Ectodermal cell (in vitro differentiated cells): ENCODE measurements at regions not wholly inside any gene's neighbourhood (a gene's known extent, or its start where the extent isn't known, plus 50 kb on each side); places are given as distances from the start of the nearest gene placed in this dataset.
"Not testable (repeated sequence)": the region's sequence is repeated elsewhere in the genome, so short reads cannot be mapped to it uniquely, and the experiment has no call there.

ENCODE experiments used
- H3K27ac ChIP-seq: 2 replicates; pipeline ENCODE4 v1.7.0; 2013; ENCODE audit warnings: mild to moderate bottlenecking, low read depth, low read length; ENCODE audit not compliant: insufficient read depth, poor library complexity, severe bottlenecking
- H3K27me3 ChIP-seq: 2 replicates; pipeline ENCODE4 v1.7.0; 2013; ENCODE audit warnings: mild to moderate bottlenecking, low read length; ENCODE audit not compliant: insufficient read depth, control insufficient read depth, poor library complexity, severe bottlenecking
- H3K36me3 ChIP-seq: one replicate; pipeline ENCODE4 v1.7.0; 2013; ENCODE audit warnings: low read length; ENCODE audit not compliant: control insufficient read depth, insufficient read depth
- H3K4me1 ChIP-seq: one replicate; pipeline ENCODE4 v1.7.0; 2013; ENCODE audit warnings: low read length; ENCODE audit not compliant: control insufficient read depth, insufficient read depth
- H3K4me3 ChIP-seq: 2 replicates; pipeline ENCODE4 v1.7.0; 2013; ENCODE audit warnings: low read depth, low read length, control low read depth; ENCODE audit not compliant: insufficient read depth
- H3K9me3 ChIP-seq: 2 replicates; pipeline ENCODE4 v1.7.0; 2013; ENCODE audit warnings: mild to moderate bottlenecking, low read length, moderate library complexity; ENCODE audit not compliant: control insufficient read depth
- WGBS, 2 experiments: methylation state at CpG; one replicate each; pipeline ENCODE4 v1.1.7; 2013; ENCODE audit warnings: missing lambda C conversion rate in 2 of 2; 5-methylcytosine and 5-hydroxymethylcytosine counted together

DNA sequence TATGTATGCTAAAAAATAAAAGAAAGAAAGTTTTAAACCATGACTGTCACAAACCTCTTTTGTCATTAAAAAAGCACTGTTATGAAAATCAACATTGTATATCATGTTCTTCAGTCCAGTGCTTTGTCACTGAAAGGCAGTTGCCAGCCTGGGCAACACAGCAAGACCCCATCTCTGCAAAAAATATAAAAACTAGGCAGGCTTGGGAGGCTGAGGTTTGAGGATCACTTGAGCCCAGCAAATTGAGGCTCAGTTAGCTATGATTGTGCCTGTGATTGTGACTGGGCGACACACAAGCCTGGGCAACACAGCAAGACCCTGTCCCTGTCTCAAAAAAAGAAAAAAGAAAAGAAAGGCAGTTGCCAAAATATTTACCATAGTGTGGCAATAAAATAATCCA is 102.7 kb upstream of the NAP1L1 start:
- peaks cover 5% of the 10 kb centered on the region for H3K4me1 ChIP-seq
- H3K27me3 ChIP-seq = no peaks in the 10 kb centered on the region
- H3K36me3 ChIP-seq = no peaks in the 10 kb centered on the region
- 94 to 97% methylated on average over 1 of the region's 1 CpG for WGBS, 2 experiments
- no peak overlapping the region for H3K4me3 ChIP-seq
- H3K27ac ChIP-seq = no peak overlapping the region
- no peaks in the 10 kb centered on the region for H3K9me3 ChIP-seq

DNA sequence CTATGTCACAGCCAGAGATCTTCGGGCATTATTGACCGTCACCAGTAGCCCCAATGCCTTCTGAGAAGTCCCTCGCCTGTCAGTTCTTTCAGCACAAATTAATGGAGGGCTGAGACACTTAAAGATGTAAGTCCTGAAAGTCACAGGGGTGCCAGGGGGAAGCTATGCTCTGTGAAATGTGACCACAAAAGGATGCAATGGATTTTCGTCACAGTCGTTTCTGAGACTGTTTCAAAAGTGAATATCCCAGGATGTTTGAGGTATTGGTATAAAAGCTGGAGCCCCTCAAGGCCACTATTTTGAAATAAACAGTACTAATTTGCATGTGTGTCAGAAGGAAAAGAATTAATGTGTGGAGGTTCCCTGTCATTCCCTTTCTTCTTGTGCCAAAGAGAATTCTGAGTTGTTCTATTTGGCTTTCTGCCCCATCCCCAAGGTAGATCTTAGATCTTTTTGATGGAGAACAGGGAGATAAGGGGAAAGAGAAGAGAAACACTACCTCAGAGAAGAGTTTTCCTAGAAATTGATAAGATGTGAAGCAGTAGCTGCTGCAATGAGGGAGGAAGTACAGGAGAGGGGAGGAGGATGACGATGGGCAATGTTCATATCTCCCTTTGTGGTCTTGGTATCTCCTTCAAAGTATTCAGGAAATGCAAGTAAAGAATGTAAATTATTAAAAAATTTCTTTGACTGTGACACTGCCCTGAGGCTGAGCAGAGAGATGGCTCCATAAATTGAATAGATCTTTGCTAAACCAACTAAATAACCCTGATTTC is 101.8 kb upstream of the NAP1L1 start:
- H3K27ac ChIP-seq = no peak overlapping the region
- no peaks in the 10 kb centered on the region for H3K27me3 ChIP-seq
- no peak overlapping the region for H3K4me3 ChIP-seq
- H3K4me1 ChIP-seq = peaks cover 5% of the 10 kb centered on the region
- no peaks in the 10 kb centered on the region for H3K36me3 ChIP-seq
- 83 to 88% methylated on average over 6 of the region's 6 CpGs for WGBS, 2 experiments
- no peaks in the 10 kb centered on the region for H3K9me3 ChIP-seq

DNA sequence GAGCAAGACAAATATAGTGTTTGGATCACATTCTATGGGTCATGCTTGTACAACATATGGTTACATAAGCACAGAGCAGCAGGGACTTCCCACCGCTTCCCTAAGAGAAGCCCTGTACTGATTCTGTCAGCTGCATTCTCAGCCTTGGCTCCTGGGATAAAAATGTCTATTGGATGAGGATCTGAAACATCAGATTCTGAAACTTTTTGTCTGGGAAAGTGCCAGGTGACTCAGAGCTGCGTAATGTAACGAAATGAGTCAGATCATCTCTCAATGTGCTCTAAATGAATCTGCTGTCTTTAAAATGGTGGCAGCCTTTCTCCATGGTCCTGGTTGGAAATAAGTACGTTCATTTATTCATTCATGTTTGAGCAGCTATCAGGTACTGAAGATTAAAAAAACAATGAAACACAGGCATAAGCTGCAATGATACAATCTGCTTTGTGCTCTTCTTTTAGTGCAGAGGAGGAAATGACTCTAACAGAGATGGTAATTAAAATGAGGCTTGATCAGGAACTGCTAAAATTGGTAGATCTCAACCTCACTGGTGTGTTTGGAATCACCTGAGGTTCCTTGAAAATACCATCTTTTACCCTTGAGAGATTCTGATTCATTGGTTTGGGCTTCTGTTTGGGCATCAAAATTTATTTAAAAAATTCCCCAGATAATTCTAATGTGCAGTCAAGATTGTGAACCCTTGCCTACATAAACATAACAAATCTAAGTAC is 99.1 kb upstream of the NAP1L1 start:
- 94% methylated on average over 4 of the region's 4 CpGs for WGBS, 2 experiments
- no peaks in the 10 kb centered on the region for H3K27me3 ChIP-seq
- H3K4me3 ChIP-seq = no peak overlapping the region
- H3K4me1 ChIP-seq = peaks cover 5% of the 10 kb centered on the region
- no peaks in the 10 kb centered on the region for H3K9me3 ChIP-seq
- H3K36me3 ChIP-seq = no peaks in the 10 kb centered on the region
- no peak overlapping the region for H3K27ac ChIP-seq

DNA sequence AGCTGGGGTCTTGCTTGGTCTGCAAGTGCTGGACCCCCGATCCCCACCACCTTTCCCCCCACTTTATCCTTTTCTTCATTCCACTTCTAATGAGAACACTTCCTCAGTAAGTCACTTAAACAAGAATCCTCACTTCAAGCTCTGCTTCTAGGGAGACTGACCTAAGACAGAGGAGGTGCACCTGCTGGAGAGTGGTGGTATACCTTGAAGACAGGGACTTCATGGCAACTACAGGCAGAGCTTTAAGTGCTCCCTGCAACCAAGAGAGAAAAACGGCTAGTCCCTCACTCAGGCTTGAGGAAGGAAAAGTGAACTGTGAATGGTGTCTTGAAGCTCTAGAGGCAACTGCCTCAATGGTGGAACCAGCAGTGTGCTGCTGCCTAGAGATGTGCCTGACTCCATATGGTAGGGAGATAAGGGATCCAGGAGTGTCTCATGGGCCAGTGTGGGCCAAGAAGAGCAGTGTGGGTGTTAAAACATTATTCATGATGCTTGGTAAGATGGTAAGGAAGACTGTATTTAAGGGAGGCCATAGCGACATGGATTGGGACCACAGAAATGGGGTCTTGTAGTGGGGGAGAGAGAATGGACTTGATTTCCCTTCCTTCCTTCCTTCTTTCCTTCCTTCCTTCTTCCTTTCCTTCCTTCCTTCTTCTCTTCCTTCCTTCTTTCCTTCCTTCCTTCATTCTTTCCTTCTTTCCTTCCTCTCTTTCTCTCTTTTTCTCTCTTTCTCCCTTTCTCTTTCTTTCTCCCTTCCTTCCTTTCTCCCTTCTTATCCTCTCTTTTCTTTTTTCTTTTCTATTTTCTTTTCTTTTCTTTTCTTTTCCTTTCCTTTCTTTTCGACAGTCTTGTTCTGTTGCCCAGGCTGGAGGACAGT is 96.2 kb upstream of the NAP1L1 start:
- H3K4me3 ChIP-seq = no peak overlapping the region
- H3K4me1 ChIP-seq = no peaks in the 10 kb centered on the region
- 85 to 91% methylated on average over 4 of the region's 4 CpGs for WGBS, 2 experiments
- no peak overlapping the region for H3K27ac ChIP-seq
- no peaks in the 10 kb centered on the region for H3K36me3 ChIP-seq
- H3K9me3 ChIP-seq = no peaks in the 10 kb centered on the region
- H3K27me3 ChIP-seq = no peaks in the 10 kb centered on the region

DNA sequence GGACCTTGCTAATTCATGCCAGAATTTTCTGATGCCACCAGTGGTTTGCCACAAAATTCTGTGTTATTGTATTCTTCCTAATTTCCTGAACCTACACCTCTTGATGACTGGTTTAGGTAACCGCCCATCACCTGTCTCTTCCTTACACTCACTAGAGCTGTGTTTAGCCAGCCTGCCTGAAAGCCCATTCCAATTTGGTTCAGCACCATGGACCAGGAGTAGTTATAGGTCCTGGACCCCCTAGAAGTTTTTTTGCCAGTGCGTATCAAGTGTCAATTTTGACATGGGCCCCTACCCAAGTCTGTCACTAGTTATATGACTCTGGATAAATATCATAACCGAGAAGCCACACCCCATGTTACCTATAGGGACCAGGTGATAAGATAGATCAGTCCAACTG is 94.0 kb upstream of the NAP1L1 start:
- Histone ChIP-seq H3K27me3 (no peaks in the 10 kb centered on the region), H3K27ac (no peak overlapping the region), H3K36me3 (no peaks in the 10 kb centered on the region), H3K4me3 (no peak overlapping the region), H3K9me3 (no peaks in the 10 kb centered on the region), H3K4me1 (no peaks in the 10 kb centered on the region)
- WGBS, 2 experiments = 91 to 97% methylated on average over 3 of the region's 3 CpGs

DNA sequence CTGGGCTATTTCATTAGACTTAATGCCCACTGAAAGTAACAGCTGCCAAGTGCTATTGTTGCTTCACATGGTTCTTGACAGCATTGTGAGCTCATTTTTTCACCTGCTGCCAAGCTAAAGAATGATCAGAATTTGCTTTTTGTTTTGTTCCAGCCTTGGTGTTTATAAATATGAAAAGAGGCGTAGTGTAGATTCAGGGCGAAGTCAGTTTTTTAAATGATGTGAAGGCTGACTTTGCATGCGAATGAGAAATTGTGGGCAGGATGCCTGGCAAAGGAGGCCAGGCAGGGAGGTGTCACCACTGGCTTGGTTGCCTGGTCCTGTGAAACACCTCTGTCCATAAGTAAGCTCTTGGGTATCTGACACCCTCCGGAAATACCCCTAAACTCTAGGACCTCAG is 93.3 kb upstream of the NAP1L1 start:
- Histone ChIP-seq H3K4me1 (no peaks in the 10 kb centered on the region), H3K4me3 (no peak overlapping the region), H3K9me3 (no peaks in the 10 kb centered on the region), H3K36me3 (no peaks in the 10 kb centered on the region), H3K27me3 (no peaks in the 10 kb centered on the region), H3K27ac (no peak overlapping the region)
- WGBS, 2 experiments = 92 to 96% methylated on average over 4 of the region's 4 CpGs

DNA sequence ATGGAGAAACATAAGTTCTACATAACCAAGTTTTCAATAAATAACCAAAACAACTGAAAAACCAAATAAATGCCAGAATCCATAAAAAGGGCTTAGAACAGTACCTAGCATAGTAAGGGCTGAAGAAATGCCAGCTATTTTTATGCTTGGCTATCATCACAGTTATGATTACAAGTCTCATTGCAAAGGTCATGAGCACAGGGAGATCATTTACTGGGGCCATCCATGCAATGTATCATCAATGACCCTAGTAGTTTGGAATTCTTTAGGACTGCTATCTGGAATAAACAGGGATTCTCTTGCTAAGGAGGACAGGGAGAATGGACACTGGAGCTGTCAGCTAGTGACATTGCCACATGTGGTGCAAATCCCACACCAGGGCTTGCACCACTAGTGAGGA is 92.5 kb upstream of the NAP1L1 start:
- no peaks in the 10 kb centered on the region for H3K9me3 ChIP-seq
- H3K4me3 ChIP-seq = no peak overlapping the region
- H3K36me3 ChIP-seq = no peaks in the 10 kb centered on the region
- no peaks in the 10 kb centered on the region for H3K27me3 ChIP-seq
- no peaks in the 10 kb centered on the region for H3K4me1 ChIP-seq
- H3K27ac ChIP-seq = no peak overlapping the region

DNA sequence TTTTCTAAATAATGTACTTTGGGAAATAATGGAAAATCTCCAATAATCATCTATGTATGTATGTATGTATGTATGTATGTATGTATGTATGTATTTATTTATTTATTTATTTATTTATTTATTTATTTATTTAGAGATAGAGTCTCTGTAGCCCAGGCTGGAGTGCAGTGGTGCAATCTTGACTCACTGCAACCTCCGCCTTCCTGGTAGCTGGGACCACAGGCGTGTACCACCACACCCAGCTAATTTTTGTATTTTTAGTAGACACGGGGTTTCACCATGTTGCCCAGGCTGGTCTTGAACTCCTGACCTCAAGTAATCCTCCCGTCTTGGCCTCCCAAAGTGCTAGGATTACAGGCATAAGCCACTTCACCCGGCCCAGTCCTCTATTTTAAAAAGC is 91.5 kb upstream of the NAP1L1 start:
- not testable (repeated sequence) for H3K4me3 ChIP-seq, H3K27me3 ChIP-seq

DNA sequence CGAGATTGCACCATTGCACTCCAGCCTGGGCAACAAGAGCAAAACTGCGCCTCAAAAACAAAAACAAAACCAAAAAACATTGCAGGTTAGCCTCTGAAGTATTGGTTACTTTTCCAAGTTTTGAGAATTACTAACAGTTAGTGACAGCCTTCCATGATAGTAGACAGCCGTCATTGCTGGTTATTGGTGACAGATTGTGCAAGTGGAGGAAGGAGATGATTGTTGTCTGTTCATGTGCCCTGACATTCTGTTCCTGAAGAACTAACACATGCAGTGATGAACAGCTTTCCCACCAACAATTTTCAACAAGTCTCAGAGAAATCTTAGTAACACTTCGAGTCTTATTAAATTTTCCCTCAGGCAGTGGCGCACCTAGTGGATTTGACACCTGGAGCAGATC is 89.3 kb upstream of the NAP1L1 start:
- 97% methylated on average over 5 of the region's 5 CpGs for WGBS, 2 experiments
- H3K27ac ChIP-seq = no peak overlapping the region
- no peak overlapping the region for H3K4me3 ChIP-seq
- H3K36me3 ChIP-seq = no peaks in the 10 kb centered on the region
- no peaks in the 10 kb centered on the region for H3K4me1 ChIP-seq
- H3K27me3 ChIP-seq = no peaks in the 10 kb centered on the region
- no peaks in the 10 kb centered on the region for H3K9me3 ChIP-seq

More for the DNA sequence above, 91.5 kb upstream of the NAP1L1 start:
- H3K9me3 ChIP-seq, H3K27ac ChIP-seq, H3K4me1 ChIP-seq, H3K36me3 ChIP-seq: not testable (repeated sequence)
- 90 to 95% methylated on average over 5 of the region's 5 CpGs for WGBS, 2 experiments
